ENCODE measurements at regions not wholly inside any gene's neighbourhood (a gene's known extent, or its start where the extent isn't known, plus 50 kb on each side); places are given as distances from the start of the nearest gene placed in this dataset.

DNA sequence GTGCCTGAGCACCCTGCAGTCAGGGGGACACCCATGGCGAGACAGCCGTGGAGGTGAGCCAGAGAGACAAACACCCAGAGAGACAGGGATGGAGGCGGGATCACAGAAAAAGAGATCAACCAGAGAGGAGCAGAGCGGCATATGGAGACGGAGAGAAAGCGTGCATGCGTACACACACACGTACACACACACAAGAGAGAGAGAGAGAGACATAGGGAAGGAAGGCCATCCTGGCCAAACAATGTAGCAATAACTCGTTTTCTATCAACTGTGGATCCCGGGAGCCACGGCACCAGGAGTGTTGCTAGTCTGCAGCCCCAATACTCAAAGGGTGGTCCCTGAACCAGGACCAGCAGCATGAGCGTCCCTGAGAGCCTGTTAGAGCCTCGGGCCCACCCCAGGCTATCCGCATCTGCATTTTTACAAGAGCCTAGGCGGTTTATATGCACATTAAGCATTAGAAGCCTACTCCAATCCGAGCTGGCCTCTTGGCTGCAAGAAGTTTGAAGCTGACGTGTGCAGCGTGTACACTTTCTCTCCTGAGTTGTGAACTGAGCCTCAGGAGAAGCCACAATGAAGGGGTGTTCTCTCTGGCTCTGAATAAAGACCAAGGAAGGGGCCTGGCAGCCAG, 50.1 kb upstream of the MYCN start:
- TF ChIP-seq POLR2A (IDR thresholded peaks at IDR 0.05; ENCODE audit: low read depth, low read length) (no peak), TAF1 (IDR thresholded peaks at IDR 0.05; ENCODE audit: low read depth, low read length) (no peak), POLR2AphosphoS5 (IDR thresholded peaks at IDR 0.05; ENCODE audit: low read depth, low read length) (no peak), SPI1 (IDR thresholded peaks at IDR 0.05; ENCODE audit: low read depth, low read length) (no peak), POU2F2 (IDR thresholded peaks at IDR 0.05; ENCODE audit: low read depth, low read length) (no peak)
